Esophagus muscularis mucosa (tissue), 3 donors: ENCODE measurements at regions not wholly inside any gene's neighbourhood (a gene's known extent, or its start where the extent isn't known, plus 50 kb on each side); places are given as distances from the start of the nearest gene placed in this dataset.

Experiments
- CTCF ChIP-seq, 3 experiments: fragments of 200-600 bp in 2 of 3; fragments of 450-650 bp in 1 of 3; sonication (generic) in 2 of 3; IDR thresholded peaks; one replicate each; pipeline ENCODE4 v1.5.1; 2017 to 2019; ENCODE audit warnings: antibody characterized with exemption in 3 of 3, mild to moderate bottlenecking in 2 of 3, moderate library complexity in 1 of 3
- POLR2A ChIP-seq: fragments of 450-650 bp; IDR thresholded peaks from one replicate; pipeline ENCODE4 v1.6.1; 2017; ENCODE audit warnings: antibody characterized with exemption, moderate library complexity, mild to moderate bottlenecking, low read depth
- POLR2AphosphoS5 ChIP-seq, 2 donors: sonication (generic); formaldehyde crosslinking; IDR thresholded peaks; one replicate each; pipeline ENCODE4 v1.6.1; 2017; ENCODE audit warnings: antibody characterized with exemption in 2 of 2

- no peak for TF ChIP-seq CTCF (IDR thresholded peaks at IDR 0.05)
- no peak for TF ChIP-seq POLR2A
- TF ChIP-seq POLR2AphosphoS5 (IDR thresholded peaks at IDR 0.05), result no peak
Observed at GRCh38 chr10:58041901-58042300, 225.8 kb downstream of the IPMK start.
